HUDEP-2 (cell line): ENCODE measurements at regions not wholly inside any gene's neighbourhood (a gene's known extent, or its start where the extent isn't known, plus 50 kb on each side); places are given as distances from the start of the nearest gene placed in this dataset.
"Not testable (repeated sequence)": the region's sequence is repeated elsewhere in the genome, so short reads cannot be mapped to it uniquely, and the experiment has no call there.

Experiments used
- DNase-seq, 76 experiments: peaks; one replicate each; lab custom pipeline; 2025; ENCODE audit not compliant: unreplicated experiment in 76 of 76; lab: John Stamatoyannopoulos, UW

DNA sequence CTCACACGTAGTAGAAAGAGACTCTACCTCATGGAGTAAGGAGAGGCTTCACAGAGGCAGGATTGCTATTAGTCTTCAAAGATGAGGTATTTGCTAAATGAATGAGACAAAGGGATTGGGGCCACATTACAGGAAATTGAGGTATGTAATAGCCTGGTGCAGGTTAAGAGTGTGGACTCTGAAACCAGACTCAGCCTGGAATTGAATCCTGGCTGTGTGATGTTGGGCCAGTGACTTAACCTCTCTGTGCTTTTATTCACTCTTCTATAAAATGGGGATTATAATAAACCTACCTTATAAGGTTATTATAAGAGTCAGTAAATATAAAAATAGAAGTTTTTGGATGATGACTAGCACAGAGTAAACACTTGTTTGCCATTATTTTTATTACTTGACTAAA, 64.7 kb upstream of the ATRNL1 start:
- DNase-seq = no peak

- no peak for DNase-seq
These were observed 63.5 kb upstream of the ATRNL1 start for GRCh38 chr10:115029452-115030375.

DNA sequence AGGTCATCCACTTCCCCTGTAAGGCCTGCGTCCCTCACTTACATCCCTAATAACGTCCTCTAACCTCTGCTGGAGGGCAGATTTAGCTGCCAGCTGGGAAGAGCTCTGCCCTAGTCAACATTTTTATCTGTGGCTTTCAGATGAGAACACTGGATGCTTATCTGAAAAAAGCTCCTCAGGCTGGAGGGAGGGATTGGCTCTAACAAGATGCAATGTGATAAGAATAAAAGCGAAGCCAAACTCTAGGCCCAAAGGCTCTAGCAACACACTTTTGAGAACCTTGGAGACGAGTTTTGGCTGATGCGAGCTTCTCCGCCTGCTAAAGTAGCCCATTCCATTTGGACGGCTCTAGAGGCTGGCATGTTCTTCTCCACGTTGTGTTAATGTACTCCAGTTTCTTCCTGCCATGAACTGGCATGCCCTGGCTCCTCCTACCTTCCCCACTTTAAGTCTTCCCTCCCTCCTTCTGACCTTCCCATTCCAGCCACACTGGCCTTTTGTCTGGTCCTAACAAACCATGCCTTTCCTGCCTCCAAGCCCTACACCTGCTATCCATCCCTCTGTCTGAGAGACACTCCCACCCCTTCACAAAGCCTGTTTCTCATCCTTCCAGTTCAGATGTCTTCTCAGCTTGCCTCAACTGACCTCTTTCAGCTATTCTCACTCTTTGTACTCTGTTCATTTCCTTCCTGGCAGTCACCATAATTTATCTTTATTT, 62.5 kb upstream of the ATRNL1 start:
- peak in 55 of 76 experiments; percentile 3 to 83 (median 47) for DNase-seq

DNA sequence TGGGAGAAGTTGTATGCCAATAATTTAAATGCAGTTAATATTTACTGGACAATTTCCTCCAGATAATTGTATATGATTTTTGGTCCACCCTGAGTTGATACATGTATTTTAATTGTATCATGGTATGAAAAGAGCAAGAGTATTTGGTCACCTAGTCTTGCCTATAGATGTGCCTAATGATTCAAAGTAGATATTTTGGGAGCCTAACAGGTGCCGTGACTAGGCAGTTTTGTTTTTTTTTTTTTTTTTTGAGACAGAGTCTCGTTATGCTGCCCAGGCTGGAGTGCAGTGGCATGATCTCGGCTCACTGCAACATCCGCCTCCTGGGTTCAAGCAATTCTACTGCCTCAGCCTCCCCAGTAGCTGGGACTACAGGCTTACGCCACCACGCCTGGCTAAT, 59.3 kb upstream of the ATRNL1 start:
- no peak for DNase-seq

DNA sequence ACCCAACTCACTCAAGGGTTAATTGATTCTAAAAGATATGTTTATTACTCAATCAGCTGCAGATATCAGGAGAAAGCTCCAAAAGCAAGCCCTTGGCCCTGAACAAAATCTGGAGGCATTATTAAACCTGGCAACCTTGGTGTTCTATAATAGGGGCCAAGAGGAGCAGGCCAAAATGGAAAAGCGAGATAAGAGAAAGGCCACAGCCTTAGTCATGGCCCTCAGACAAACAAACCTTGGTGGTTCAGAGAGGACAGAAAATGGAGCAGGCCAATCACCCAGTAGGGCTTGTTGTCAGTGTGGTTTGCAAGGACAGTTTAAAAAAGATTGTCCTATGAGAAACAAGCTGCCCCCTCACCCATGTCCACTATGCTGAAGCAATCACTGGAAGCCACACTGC, 53.4 kb upstream of the ATRNL1 start:
- DNase-seq = not testable (repeated sequence)
